ENCODE measurements at regions not wholly inside any gene's neighbourhood (a gene's known extent, or its start where the extent isn't known, plus 50 kb on each side); places are given as distances from the start of the nearest gene placed in this dataset.

GRCh38 chr9:115393976-115394775, 276.2 kb upstream of the TNC start:
- no peaks in the 10 kb centered on the region for H3K27me3 ChIP-seq
- H3K4me1 ChIP-seq: peaks cover 0 to 23% (median 3%) of the 10 kb centered on the region in 9 donors
- intact Hi-C loops (cut with DNase I): no loop called here
- ATAC-seq (no peak), DNase-seq (no peak)
- H3K36me3 ChIP-seq: no peaks in the 10 kb centered on the region
- H3K4me3 ChIP-seq: no peak overlapping the region
- no peak for TF ChIP-seq CTCF (IDR thresholded peaks at IDR 0.05)
- H3K27ac ChIP-seq: no peak overlapping the region
- 85 to 89% methylated on average over 7 of the region's 7 CpGs for WGBS, 2 donors
- no peaks in the 10 kb centered on the region for H3K9me3 ChIP-seq

- Histone ChIP-seq H3K27me3 (no peaks in the 10 kb centered on the region), H3K27ac (peak overlapping the region in 5 of 10 donors; percentile 2 to 38 (median 19)), H3K4me3 (no peak overlapping the region), H3K9me3 (no peaks in the 10 kb centered on the region), H3K4me1 (peaks cover 0 to 23% (median 3%) of the 10 kb centered on the region in 9 donors), H3K36me3 (no peaks in the 10 kb centered on the region)
- no peak for DNase-seq
- TF ChIP-seq CTCF (IDR thresholded peaks at IDR 0.05): no peak
- 48 to 50% methylated on average over 1 of the region's 1 CpG for WGBS, 2 donors
- intact Hi-C loops (cut with DNase I): no loop called here
- ATAC-seq: peak in 7 of 8 donors; percentile 16 to 81 (median 71)
Measured at GRCh38 chr9:115395511-115396021, 277.6 kb upstream of the TNC start.

GRCh38 chr9:115396071-115396529, 278.1 kb upstream of the TNC start:
- Histone ChIP-seq H3K9me3 (no peaks in the 10 kb centered on the region), H3K4me3 (no peak overlapping the region), H3K27ac (peak overlapping the region in 3 of 10 donors; percentile 19 to 38 (median 22)), H3K36me3 (no peaks in the 10 kb centered on the region), H3K4me1 (peaks cover 0 to 23% (median 3%) of the 10 kb centered on the region in 9 donors), H3K27me3 (no peaks in the 10 kb centered on the region)
- intact Hi-C loops (cut with DNase I): no loop called here
- ATAC-seq (peak in 4 of 8 donors; percentile 20 to 48 (median 28)), DNase-seq (no peak)
- no peak for TF ChIP-seq CTCF (IDR thresholded peaks at IDR 0.05)

- H3K4me3 ChIP-seq: no peak overlapping the region
- intact Hi-C loops (cut with DNase I): no loop called here
- no peak for TF ChIP-seq CTCF (IDR thresholded peaks at IDR 0.05)
- no peak overlapping the region for H3K27ac ChIP-seq
- H3K27me3 ChIP-seq: no peaks in the 10 kb centered on the region
- ATAC-seq (no peak), DNase-seq (no peak)
- H3K9me3 ChIP-seq: no peaks in the 10 kb centered on the region
- peaks cover 0 to 23% (median 3%) of the 10 kb centered on the region in 9 donors for H3K4me1 ChIP-seq
- 88 to 91% methylated on average over 4 of the region's 4 CpGs for WGBS, 2 donors
- H3K36me3 ChIP-seq: no peaks in the 10 kb centered on the region
Measured at GRCh38 chr9:115397591-115398312, 279.8 kb upstream of the TNC start.
